Fibroblast of gingiva (primary cell): ENCODE measurements at regions not wholly inside any gene's neighbourhood (a gene's known extent, or its start where the extent isn't known, plus 50 kb on each side); places are given as distances from the start of the nearest gene placed in this dataset.
"Not testable (repeated sequence)": the region's sequence is repeated elsewhere in the genome, so short reads cannot be mapped to it uniquely, and the experiment has no call there.

Experiments used
- DNase-seq: peaks from one replicate; pipeline ENCODE4 v3.0.0-alpha.2; 2011; ENCODE audit warnings: low read depth

- no peak for DNase-seq
Observed at GRCh38 chr20:16864069-16864468, 115.9 kb downstream of the OTOR start.

- DNase-seq: no peak
Observed at GRCh38 chr20:16864963-16865362, 116.8 kb downstream of the OTOR start.

GRCh38 chr20:16865406-16865805 is 117.2 kb downstream of the OTOR start:
- no peak for DNase-seq

GRCh38 chr20:16873124-16873523 is 125.0 kb downstream of the OTOR start:
- not testable (repeated sequence) for DNase-seq

- no peak for DNase-seq
Observed at GRCh38 chr20:16877053-16877554, 128.9 kb downstream of the OTOR start.

- no peak for DNase-seq
Observed at GRCh38 chr20:16885746-16886145, 137.6 kb downstream of the OTOR start.

- DNase-seq: peak; percentile 28
Observed at GRCh38 chr20:16898433-16898832, 150.3 kb downstream of the OTOR start.

- no peak for DNase-seq
Observed at GRCh38 chr20:16902662-16903061, 154.5 kb downstream of the OTOR start.

- no peak for DNase-seq
Observed at GRCh38 chr20:16904751-16905150, 156.6 kb downstream of the OTOR start.

GRCh38 chr20:16914277-16914676 is 166.1 kb downstream of the OTOR start:
- DNase-seq: no peak

GRCh38 chr20:16916165-16916564 is 168.0 kb downstream of the OTOR start:
- DNase-seq: no peak

GRCh38 chr20:16917636-16918035 is 169.5 kb downstream of the OTOR start:
- DNase-seq: no peak

- DNase-seq: no peak
Observed at GRCh38 chr20:16918366-16918765, 170.2 kb downstream of the OTOR start.

GRCh38 chr20:16919841-16920240 is 171.7 kb downstream of the OTOR start:
- no peak for DNase-seq

- DNase-seq: peak; percentile 95
Observed at GRCh38 chr20:16922834-16923233, 174.7 kb downstream of the OTOR start.

GRCh38 chr20:16926626-16927430 is 178.7 kb downstream of the OTOR start:
- no peak for DNase-seq

GRCh38 chr20:16929756-16930155 is 181.6 kb downstream of the OTOR start:
- no peak for DNase-seq

- no peak for DNase-seq
Observed at GRCh38 chr20:16930656-16931055, 182.5 kb downstream of the OTOR start.

GRCh38 chr20:16939051-16939450 is 190.9 kb downstream of the OTOR start:
- DNase-seq: no peak

GRCh38 chr20:16940701-16941100 is 192.5 kb downstream of the OTOR start:
- no peak for DNase-seq

GRCh38 chr20:16942051-16942450 is 193.9 kb downstream of the OTOR start:
- DNase-seq: no peak

GRCh38 chr20:16942756-16943155 is 194.6 kb downstream of the OTOR start:
- DNase-seq: peak; percentile 4

GRCh38 chr20:16944745-16945144 is 196.6 kb downstream of the OTOR start:
- no peak for DNase-seq

- no peak for DNase-seq
Observed at GRCh38 chr20:16945619-16946018, 197.5 kb downstream of the OTOR start.
